A549 (cell line): ENCODE measurements at regions not wholly inside any gene's neighbourhood (a gene's known extent, or its start where the extent isn't known, plus 50 kb on each side); places are given as distances from the start of the nearest gene placed in this dataset.

Experiments
- ATAC-seq, 2 experiments: fragments of 200-7000 bp in 1 of 2; fragments of >200 bp in 1 of 2; cut with Nextera tagmentation in 1 of 2; cut with Tn5 transposase in 1 of 2; 3 replicates each; pipeline versions ENCODE4 v1.8.0 to v1.9.1; 2018 to 2020; ENCODE audit warnings: mild to moderate bottlenecking in 1 of 2, moderate library complexity in 1 of 2
- CTCF ChIA-PET: fragments of 300-600 bp; sonication (Branson Sonifier 250); formaldehyde crosslinking; extraction: SDS; loops from one replicate; lab custom pipeline; 2021; ENCODE audit warnings: antibody characterized with exemption, inconsistent platforms; lab: Yijun Ruan, JAX
- POLR2A ChIA-PET: fragments of 350-600 bp; formaldehyde crosslinking; extraction: SDS; loops from one replicate; lab custom pipeline; 2021; ENCODE audit warnings: antibody characterized with exemption, inconsistent platforms; lab: Yijun Ruan, JAX
- DNase-seq, 2 experiments: peaks; one replicate each; pipeline versions ENCODE4 v3.0.0 to v3.0.0-alpha.2; 2011 to 2016; ENCODE audit warnings: low read depth in 1 of 2, low spot score in 1 of 2
- FAIRE-seq: peaks from 2 replicates; lab custom pipeline; 2011; peaks lifted over from hg19 to GRCh38; lab: Jason Lieb, UNC
- H3K27ac ChIP-seq, 2 experiments: fragments of >200 bp; sonication (Bioruptor Twin); formaldehyde crosslinking; 3 replicates each; pipeline ENCODE4 v1.5.1; 2016 to 2017
- H3K4me1 ChIP-seq: fragments of >200 bp; sonication (Bioruptor Twin); formaldehyde crosslinking; 3 replicates; pipeline ENCODE4 v1.6.1; 2016
- H3K4me2 ChIP-seq: fragments of >200 bp; sonication (Bioruptor Twin); formaldehyde crosslinking; 3 replicates; pipeline ENCODE4 v1.6.1; 2016
- H3K4me3 ChIP-seq: fragments of >200 bp; sonication (Bioruptor Twin); formaldehyde crosslinking; 3 replicates; pipeline ENCODE4 v1.5.1; 2016
- H3K9me3 ChIP-seq: fragments of >200 bp; sonication (Bioruptor Twin); formaldehyde crosslinking; 3 replicates; pipeline ENCODE4 v1.6.1; 2016
- CEBPB ChIP-seq, 2 experiments: fragments of >200 bp in 1 of 2; sonication (Bioruptor Twin) in 1 of 2; formaldehyde crosslinking in 1 of 2; IDR thresholded peaks; 2 replicates each; pipeline ENCODE4 v1.6.1; 2012 to 2016
- CTCF ChIP-seq: fragments of >200 bp; sonication (Bioruptor Twin); formaldehyde crosslinking; IDR thresholded peaks from 3 replicates; pipeline ENCODE4 v1.5.1; 2016
- E2F6 ChIP-seq: IDR thresholded peaks from 2 replicates; pipeline ENCODE4 v1.6.1; 2012; ENCODE audit warnings: low read depth, borderline replicate concordance
- EHF ChIP-seq: fragments of 250-450 bp; sonication (Bioruptor Pico); IDR thresholded peaks from 2 replicates; pipeline ENCODE4 v1.5.0; 2020; ENCODE audit warnings: mild to moderate bottlenecking
- EP300 ChIP-seq, 2 experiments: fragments of >200 bp; sonication (Bioruptor Twin); formaldehyde crosslinking; IDR thresholded peaks; 2 replicates in 1 of 2; 3 replicates in 1 of 2; pipeline ENCODE4 v1.6.1; 2016 to 2017
- FOSB ChIP-seq: fragments of 250-450 bp; sonication (Bioruptor Pico); IDR thresholded peaks from 2 replicates; pipeline ENCODE4 v1.5.0; 2020; ENCODE audit warnings: mild to moderate bottlenecking, moderate library complexity
- FOSL2 ChIP-seq, 2 experiments: fragments of 450-650 bp in 1 of 2; fragments of >200 bp in 1 of 2; sonication (Bioruptor Twin) in 1 of 2; formaldehyde crosslinking; IDR thresholded peaks; 2 replicates each; pipeline versions ENCODE4 v1.5.0 to v1.6.1; 2016 to 2020; ENCODE audit warnings: mild to moderate bottlenecking in 1 of 2, moderate library complexity in 1 of 2
- GATA3 ChIP-seq: IDR thresholded peaks from 2 replicates; pipeline ENCODE4 v1.6.1; 2012; ENCODE audit warnings: borderline replicate concordance
- HES2 ChIP-seq: fragments of >200 bp; sonication (Bioruptor Twin); formaldehyde crosslinking; IDR thresholded peaks from 2 replicates; pipeline ENCODE4 v1.6.1; 2016
- HOXA7 ChIP-seq: fragments of 250-450 bp; sonication (Bioruptor Pico); IDR thresholded peaks from 2 replicates; pipeline ENCODE4 v1.5.0; 2020; ENCODE audit warnings: mild to moderate bottlenecking, moderate library complexity
- JUN ChIP-seq, 2 experiments: fragments of >200 bp; sonication (Bioruptor Twin); formaldehyde crosslinking; IDR thresholded peaks; 2 replicates in 1 of 2; 3 replicates in 1 of 2; pipeline ENCODE4 v1.6.1; 2016 to 2017
- JUNB ChIP-seq: fragments of >200 bp; sonication (Bioruptor Twin); formaldehyde crosslinking; IDR thresholded peaks from 2 replicates; pipeline ENCODE4 v1.6.1; 2016
- KDM1A ChIP-seq: fragments of 200-600 bp; sonication (generic); IDR thresholded peaks from 2 replicates; pipeline ENCODE4 v1.6.1; 2016; ENCODE audit warnings: low read depth, mild to moderate bottlenecking
- MYC ChIP-seq: IDR thresholded peaks from 2 replicates; pipeline ENCODE4 v1.6.1; 2012; ENCODE audit warnings: mild to moderate bottlenecking, inconsistent platforms, low read length, improper control_type of control experiment, borderline replicate concordance
- NFE2L2 ChIP-seq: fragments of 150-350 bp; conservative IDR thresholded peaks from 2 replicates; pipeline ENCODE4 v1.6.1; 2014; ENCODE audit warnings: low read length
- PHF8 ChIP-seq: fragments of 200-600 bp; sonication (generic); IDR thresholded peaks from 2 replicates; pipeline ENCODE4 v1.6.1; 2016; ENCODE audit warnings: low read depth, mild to moderate bottlenecking, antibody characterized with exemption, moderate library complexity, borderline replicate concordance
- RAD21 ChIP-seq, 2 experiments: fragments of >200 bp in 1 of 2; sonication (Bioruptor Twin) in 1 of 2; formaldehyde crosslinking in 1 of 2; IDR thresholded peaks in 1 of 2; conservative IDR thresholded peaks in 1 of 2; 2 replicates in 1 of 2; 3 replicates in 1 of 2; pipeline ENCODE4 v1.6.1; 2012 to 2018; ENCODE audit warnings: inconsistent platforms in 1 of 2
- SMC3 ChIP-seq: fragments of >200 bp; sonication (Bioruptor Twin); formaldehyde crosslinking; IDR thresholded peaks from 3 replicates; pipeline ENCODE4 v1.6.1; 2018; ENCODE audit warnings: inconsistent platforms
- TP53 ChIP-seq: fragments of 250-450 bp; sonication (Bioruptor Pico); IDR thresholded peaks from 2 replicates; pipeline ENCODE4 v1.5.0; 2021; ENCODE audit warnings: mild to moderate bottlenecking, moderate library complexity
- ZC3H11A ChIP-seq: fragments of 450-650 bp; IDR thresholded peaks from 2 replicates; pipeline ENCODE4 v1.6.1; 2014; ENCODE audit warnings: antibody characterized with exemption, mild to moderate bottlenecking
- ZFP36 ChIP-seq: fragments of 450-650 bp; IDR thresholded peaks from 2 replicates; pipeline ENCODE4 v1.6.1; 2014; ENCODE audit warnings: borderline replicate concordance; ENCODE audit not compliant: partially characterized antibody
- ZNF302 ChIP-seq: fragments of 250-450 bp; sonication (Bioruptor Pico); IDR thresholded peaks from 2 replicates; pipeline ENCODE4 v1.9.0; 2021; ENCODE audit warnings: inconsistent platforms, mild to moderate bottlenecking, moderate library complexity
- WGBS: methylation state at CpG from one replicate; pipeline ENCODE4 v1.1.6; 2017; ENCODE audit errors: missing lambda C conversion rate; 5-methylcytosine and 5-hydroxymethylcytosine counted together
- TF ChIP-seq, protein P1 (sequence below): fragments of 150-350 bp; IDR thresholded peaks from 2 replicates; pipeline ENCODE4 v1.6.1; 2014; ENCODE audit warnings: low read depth, mild to moderate bottlenecking, low read length
- TF ChIP-seq, protein P2 (sequence below): fragments of >200 bp; sonication (Bioruptor Twin); formaldehyde crosslinking; IDR thresholded peaks from 3 replicates; pipeline ENCODE4 v1.6.1; 2016

DNA sequence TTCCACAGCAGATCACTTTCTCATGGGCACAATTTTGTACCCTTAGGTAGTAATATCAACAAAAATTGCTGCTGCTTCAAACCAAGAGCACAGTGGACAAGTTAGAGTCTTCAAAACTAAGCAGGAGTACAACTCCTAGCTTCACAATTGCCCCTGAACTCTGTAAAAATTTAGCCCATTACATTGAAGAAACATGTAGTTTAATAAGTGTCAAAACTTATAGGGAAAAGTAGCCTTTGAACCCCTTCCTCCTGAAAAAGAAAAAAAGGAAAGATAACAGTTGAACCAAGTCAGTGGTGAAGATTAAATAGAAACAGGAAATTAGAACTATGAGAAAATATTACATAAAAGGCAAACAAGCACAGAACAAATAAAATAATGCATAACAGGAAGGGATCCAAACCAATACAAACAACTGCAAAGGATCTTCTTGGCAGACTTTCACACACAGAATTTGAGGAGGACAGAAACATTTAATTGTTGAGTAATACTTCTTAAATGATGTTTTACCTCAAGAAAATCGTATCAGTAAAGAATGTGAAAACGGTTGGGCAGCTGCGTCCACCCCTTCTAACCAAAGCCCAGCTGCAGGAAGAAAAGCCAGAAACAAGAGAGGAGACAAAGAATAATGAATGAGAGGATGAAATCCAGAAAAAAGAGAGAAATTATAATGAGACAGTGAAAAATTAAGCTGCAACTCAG lies 636.0 kb downstream of the NR2F1-AS1 start:
- ATAC-seq, result peak; percentile 81 to 86

DNA sequence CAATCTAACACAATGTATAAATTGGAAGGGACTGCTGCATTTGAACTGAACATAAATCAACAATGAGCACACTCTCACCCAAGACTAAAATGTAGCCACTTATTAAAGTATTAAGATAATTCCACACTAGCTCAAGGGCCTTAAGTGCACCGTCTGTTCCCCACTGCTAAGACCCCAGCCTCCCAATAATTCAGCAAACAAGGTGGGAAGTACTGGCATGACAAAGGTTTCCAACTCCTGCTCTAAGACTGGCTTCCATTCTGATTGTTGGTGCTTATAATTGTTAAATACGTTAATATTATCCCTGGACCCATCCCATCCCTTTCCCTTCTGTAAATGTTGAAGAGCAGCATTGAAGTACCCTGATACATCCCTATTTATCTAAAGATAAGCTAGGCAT lies 636.7 kb downstream of the NR2F1-AS1 start:
- peak in 1 of 2 experiments; percentile 13; a peak in 3 of 6 replicates for ATAC-seq
- FAIRE-seq, result no peak
- Histone ChIP-seq H3K4me1 (peaks cover 26% of the 10 kb centered on the region), H3K4me2 (peak overlapping the region; percentile 60), H3K9me3 (peaks cover 20% of the 10 kb centered on the region; the same call in 2 of the 3 replicates), H3K4me3 (no peak overlapping the region), H3K27ac (peak overlapping the region; percentile 64 to 84)
- ChIA-PET POLR2A (no interaction called here), CTCF (interaction anchor here (0.6 kb wide), 1 partner anchor 1367 kb away, joined by 3 read pairs; no protein-coding TSS in a partner anchor)
- no peak for DNase-seq
- WGBS, result 92% methylated on average over 2 of the region's 2 CpGs
- TF ChIP-seq KDM1A (no peak), FOSB (CRISPR knock-in tag) (no peak), ZNF302 (no peak), TP53 (CRISPR knock-in tag) (no peak), NFE2L2 (no peak), E2F6 (no peak), JUNB (no peak), ZFP36 (no peak), PHF8 (no peak)
- TF ChIP-seq, protein P1, sequence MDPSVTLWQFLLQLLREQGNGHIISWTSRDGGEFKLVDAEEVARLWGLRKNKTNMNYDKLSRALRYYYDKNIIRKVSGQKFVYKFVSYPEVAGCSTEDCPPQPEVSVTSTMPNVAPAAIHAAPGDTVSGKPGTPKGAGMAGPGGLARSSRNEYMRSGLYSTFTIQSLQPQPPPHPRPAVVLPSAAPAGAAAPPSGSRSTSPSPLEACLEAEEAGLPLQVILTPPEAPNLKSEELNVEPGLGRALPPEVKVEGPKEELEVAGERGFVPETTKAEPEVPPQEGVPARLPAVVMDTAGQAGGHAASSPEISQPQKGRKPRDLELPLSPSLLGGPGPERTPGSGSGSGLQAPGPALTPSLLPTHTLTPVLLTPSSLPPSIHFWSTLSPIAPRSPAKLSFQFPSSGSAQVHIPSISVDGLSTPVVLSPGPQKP, result no peak

More for the DNA sequence above, 636.0 kb downstream of the NR2F1-AS1 start:
- Histone ChIP-seq H3K4me2 (peak overlapping the region; percentile 60), H3K4me1 (peaks cover 24% of the 10 kb centered on the region), H3K4me3 (no peak overlapping the region)
- peak in 1 of 2 experiments; percentile 86 for DNase-seq
- WGBS, result 0% methylated on average over 3 of the region's 3 CpGs
- TF ChIP-seq EHF (CRISPR knock-in tag), result no peak
- peak; percentile 91 to 92 for TF ChIP-seq CEBPB (IDR thresholded peaks at IDR 0.05)
- TF ChIP-seq RAD21 (conservative IDR thresholded peaks at IDR 0.05 in 1 of 2, IDR thresholded peaks at IDR 0.05 in 1 of 2), result peak in 1 of 2 experiments; percentile 58; a peak in 3 of 5 replicates
- TF ChIP-seq SMC3, result peak; percentile 56
- TF ChIP-seq FOSL2 (IDR thresholded peaks at IDR 0.05), result no peak
- TF ChIP-seq FOSL2 (CRISPR knock-in tag; IDR thresholded peaks at IDR 0.05), result peak; percentile 56; the same call in 1 of the 2 replicates
- TF ChIP-seq MYC, result no peak
- TF ChIP-seq HES2, result peak; percentile 77
- peak; percentile 63 for TF ChIP-seq JUNB
- TF ChIP-seq EP300 (IDR thresholded peaks at IDR 0.05), result peak; percentile 80 to 88; a peak in 4 of 5 replicates
- TF ChIP-seq CTCF, result no peak
- no peak for TF ChIP-seq ZNF302
- TF ChIP-seq ZC3H11A, result no peak
- TF ChIP-seq, protein P2, sequence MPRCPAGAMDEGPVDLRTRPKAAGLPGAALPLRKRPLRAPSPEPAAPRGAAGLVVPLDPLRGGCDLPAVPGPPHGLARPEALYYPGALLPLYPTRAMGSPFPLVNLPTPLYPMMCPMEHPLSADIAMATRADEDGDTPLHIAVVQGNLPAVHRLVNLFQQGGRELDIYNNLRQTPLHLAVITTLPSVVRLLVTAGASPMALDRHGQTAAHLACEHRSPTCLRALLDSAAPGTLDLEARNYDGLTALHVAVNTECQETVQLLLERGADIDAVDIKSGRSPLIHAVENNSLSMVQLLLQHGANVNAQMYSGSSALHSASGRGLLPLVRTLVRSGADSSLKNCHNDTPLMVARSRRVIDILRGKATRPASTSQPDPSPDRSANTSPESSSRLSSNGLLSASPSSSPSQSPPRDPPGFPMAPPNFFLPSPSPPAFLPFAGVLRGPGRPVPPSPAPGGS, result peak; percentile 98
- TF ChIP-seq GATA3, result peak; percentile 96
- no peak for TF ChIP-seq HOXA7 (CRISPR knock-in tag)
- TF ChIP-seq JUN (IDR thresholded peaks at IDR 0.05), result peak; percentile 78 to 87
- TF ChIP-seq, all 56 proteins: peak for 10
- CTCF ChIA-PET, result interaction anchor here (0.6 kb wide), 1 partner anchor 1366 kb away, joined by 3 read pairs; no protein-coding TSS in a partner anchor
- Histone ChIP-seq H3K27ac (peak overlapping the region; percentile 75 to 84), H3K9me3 (peaks cover 24% of the 10 kb centered on the region; the same call in 2 of the 3 replicates)
- POLR2A ChIA-PET, result no interaction called here
- peak; percentile 49 for FAIRE-seq
